Liver (tissue), 7 donors: ENCODE measurements at regions not wholly inside any gene's neighbourhood (a gene's known extent, or its start where the extent isn't known, plus 50 kb on each side); places are given as distances from the start of the nearest gene placed in this dataset.

ENCODE experiments used
- DNase-seq: peaks from one replicate; pipeline ENCODE4 v3.0.0-alpha.2; 2017; ENCODE audit warnings: low spot score
- H3K27ac ChIP-seq, 2 donors: one replicate each; pipeline ENCODE4 v1.7.0; 2013; ENCODE audit warnings: inconsistent platforms in 2 of 2, low read length in 2 of 2, control low read depth in 1 of 2, low read depth in 1 of 2, mild to moderate bottlenecking in 1 of 2
- H3K27me3 ChIP-seq, 4 donors: one replicate each; pipeline versions ENCODE4 v1.6.1 to v1.7.0; 2013; ENCODE audit warnings: low read length in 3 of 4, inconsistent platforms in 1 of 4, mild to moderate bottlenecking in 1 of 4, moderate library complexity in 1 of 4; ENCODE audit not compliant: control insufficient read depth in 4 of 4, insufficient read depth in 4 of 4
- H3K36me3 ChIP-seq, 4 donors: one replicate each; pipeline versions ENCODE4 v1.6.1 to v1.7.0; 2013; ENCODE audit warnings: low read length in 3 of 4, mild to moderate bottlenecking in 3 of 4, low read depth in 1 of 4, moderate library complexity in 1 of 4; ENCODE audit not compliant: control insufficient read depth in 4 of 4, insufficient read depth in 3 of 4
- H3K4me1 ChIP-seq, 4 donors: one replicate each; pipeline versions ENCODE4 v1.6.1 to v1.7.0; 2013; ENCODE audit warnings: low read length in 3 of 4, mild to moderate bottlenecking in 3 of 4, moderate library complexity in 1 of 4; ENCODE audit not compliant: control insufficient read depth in 4 of 4, insufficient read depth in 4 of 4
- H3K4me3 ChIP-seq, 3 donors: one replicate each; pipeline versions ENCODE4 v1.6.1 to v1.7.0; 2013; ENCODE audit warnings: low read length in 3 of 3, control low read depth in 1 of 3, low read depth in 1 of 3, mild to moderate bottlenecking in 1 of 3
- H3K9ac ChIP-seq, 2 donors: one replicate each; pipeline ENCODE4 v1.7.0; 2013; ENCODE audit warnings: low read length in 2 of 2, mild to moderate bottlenecking in 2 of 2, moderate library complexity in 2 of 2, control low read depth in 1 of 2, low read depth in 1 of 2
- H3K9me3 ChIP-seq, 4 donors: one replicate each; pipeline versions ENCODE4 v1.6.1 to v1.7.0; 2013; ENCODE audit warnings: low read length in 3 of 4; ENCODE audit not compliant: control insufficient read depth in 4 of 4
- ATF3 ChIP-seq: IDR thresholded peaks from 2 replicates; pipeline ENCODE4 v1.6.1; 2016; ENCODE audit warnings: antibody characterized with exemption
- EGR1 ChIP-seq, 2 donors: IDR thresholded peaks; 2 replicates each; pipeline ENCODE4 v1.6.1; 2016 to 2018; ENCODE audit warnings: antibody characterized with exemption in 2 of 2, low read depth in 2 of 2
- FOXA1 ChIP-seq: IDR thresholded peaks from 2 replicates; pipeline ENCODE4 v1.6.1; 2016; ENCODE audit warnings: antibody characterized with exemption
- FOXA2 ChIP-seq: IDR thresholded peaks from 2 replicates; pipeline ENCODE4 v1.6.1; 2016; ENCODE audit warnings: antibody characterized with exemption
- GABPA ChIP-seq, 2 donors: IDR thresholded peaks in 1 of 2; conservative IDR thresholded peaks in 1 of 2; 2 replicates each; pipeline ENCODE4 v1.6.1; 2016; ENCODE audit warnings: antibody characterized with exemption in 2 of 2, mild to moderate bottlenecking in 1 of 2, moderate library complexity in 1 of 2
- HNF4A ChIP-seq, 2 donors: conservative IDR thresholded peaks; 2 replicates each; pipeline ENCODE4 v1.6.1; 2016; ENCODE audit warnings: antibody characterized with exemption in 2 of 2, mild to moderate bottlenecking in 2 of 2
- HNF4G ChIP-seq: IDR thresholded peaks from 2 replicates; pipeline ENCODE4 v1.6.1; 2016; ENCODE audit warnings: antibody characterized with exemption
- JUND ChIP-seq, 2 donors: IDR thresholded peaks; 2 replicates each; pipeline ENCODE4 v1.6.1; 2016; ENCODE audit warnings: antibody characterized with exemption in 2 of 2
- NR2F2 ChIP-seq: IDR thresholded peaks from 2 replicates; pipeline ENCODE4 v1.6.1; 2016; ENCODE audit warnings: antibody characterized with exemption
- RAD21 ChIP-seq, 2 donors: IDR thresholded peaks; 2 replicates each; pipeline ENCODE4 v1.6.1; 2016; ENCODE audit warnings: antibody characterized with exemption in 2 of 2, mild to moderate bottlenecking in 2 of 2
- REST ChIP-seq: IDR thresholded peaks from 2 replicates; pipeline ENCODE4 v1.6.1; 2016; ENCODE audit warnings: antibody characterized with exemption, mild to moderate bottlenecking
- RXRA ChIP-seq, 2 donors: IDR thresholded peaks; 2 replicates each; pipeline ENCODE4 v1.6.1; 2017 to 2018; ENCODE audit warnings: antibody characterized with exemption in 2 of 2, mild to moderate bottlenecking in 1 of 2
- SP1 ChIP-seq: IDR thresholded peaks from 2 replicates; pipeline ENCODE4 v1.6.1; 2018; ENCODE audit warnings: antibody characterized with exemption, mild to moderate bottlenecking
- TAF1 ChIP-seq: conservative IDR thresholded peaks from 2 replicates; pipeline ENCODE4 v1.6.1; 2016; ENCODE audit warnings: antibody characterized with exemption, mild to moderate bottlenecking
- YY1 ChIP-seq: IDR thresholded peaks from 2 replicates; pipeline ENCODE4 v1.6.1; 2016; ENCODE audit warnings: antibody characterized with exemption, mild to moderate bottlenecking
- WGBS: extraction: QIAGEN DNeasy Blood & Tissue Kit; methylation state at CpG from one replicate; pipeline ENCODE4 v1.1.7; 2013; 5-methylcytosine and 5-hydroxymethylcytosine counted together
- TF ChIP-seq, protein P1 (sequence below): IDR thresholded peaks from 2 replicates; pipeline ENCODE4 v1.6.1; 2016; ENCODE audit warnings: antibody characterized with exemption
- TF ChIP-seq, protein P2 (sequence below): IDR thresholded peaks from 2 replicates; pipeline ENCODE4 v1.6.1; 2016; ENCODE audit warnings: antibody characterized with exemption
- donor health status: healthy.
- donor health status: healthy.
- donor health status: healthy.
- donor health status: healthy.

DNA sequence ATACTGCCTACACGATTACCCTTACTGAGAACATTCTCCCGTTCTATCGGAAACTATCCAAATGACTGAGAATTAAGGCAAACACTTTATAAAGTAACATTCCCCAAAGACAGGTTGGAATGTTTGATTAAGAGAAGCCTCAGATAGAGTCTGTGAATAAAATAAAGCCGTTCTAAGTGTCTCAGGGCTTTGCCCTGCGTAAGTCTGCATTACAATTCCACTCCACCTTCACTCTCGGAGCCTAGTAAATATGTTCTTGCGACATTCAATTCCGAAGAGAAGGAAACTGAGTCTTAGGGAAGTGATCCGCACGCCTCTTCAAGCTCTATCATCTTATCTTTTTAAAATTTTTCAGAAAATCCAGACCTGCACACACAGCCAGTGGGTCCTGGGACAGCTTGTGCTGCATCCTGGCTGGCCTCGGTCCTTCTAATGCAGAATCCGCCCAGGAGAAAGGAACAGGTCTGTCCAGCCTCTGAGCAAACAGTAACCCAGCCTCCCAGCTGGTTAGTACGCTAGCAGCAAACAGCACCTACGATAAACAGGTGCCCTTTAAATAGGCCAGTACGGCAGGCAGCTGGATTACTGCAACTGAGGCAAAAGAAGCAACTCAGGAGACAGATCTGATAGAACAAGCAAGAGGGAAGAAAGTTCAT is 254.1 kb upstream of the IRX3 start:
- Histone ChIP-seq H3K27me3 (peaks cover 0 to 6% (median 0%) of the 10 kb centered on the region in 4 donors), H3K4me1 (no peaks in the 10 kb centered on the region), H3K4me3 (no peak overlapping the region), H3K27ac (no peak overlapping the region), H3K9ac (no peak overlapping the region), H3K9me3 (no peaks in the 10 kb centered on the region), H3K36me3 (no peaks in the 10 kb centered on the region)
- no peak for DNase-seq
- TF ChIP-seq YY1: no peak
- no peak for TF ChIP-seq FOXA1
- TF ChIP-seq HNF4G: no peak
- no peak for TF ChIP-seq RXRA (IDR thresholded peaks at IDR 0.05)
- no peak for TF ChIP-seq JUND (IDR thresholded peaks at IDR 0.05)
- TF ChIP-seq, protein P1, sequence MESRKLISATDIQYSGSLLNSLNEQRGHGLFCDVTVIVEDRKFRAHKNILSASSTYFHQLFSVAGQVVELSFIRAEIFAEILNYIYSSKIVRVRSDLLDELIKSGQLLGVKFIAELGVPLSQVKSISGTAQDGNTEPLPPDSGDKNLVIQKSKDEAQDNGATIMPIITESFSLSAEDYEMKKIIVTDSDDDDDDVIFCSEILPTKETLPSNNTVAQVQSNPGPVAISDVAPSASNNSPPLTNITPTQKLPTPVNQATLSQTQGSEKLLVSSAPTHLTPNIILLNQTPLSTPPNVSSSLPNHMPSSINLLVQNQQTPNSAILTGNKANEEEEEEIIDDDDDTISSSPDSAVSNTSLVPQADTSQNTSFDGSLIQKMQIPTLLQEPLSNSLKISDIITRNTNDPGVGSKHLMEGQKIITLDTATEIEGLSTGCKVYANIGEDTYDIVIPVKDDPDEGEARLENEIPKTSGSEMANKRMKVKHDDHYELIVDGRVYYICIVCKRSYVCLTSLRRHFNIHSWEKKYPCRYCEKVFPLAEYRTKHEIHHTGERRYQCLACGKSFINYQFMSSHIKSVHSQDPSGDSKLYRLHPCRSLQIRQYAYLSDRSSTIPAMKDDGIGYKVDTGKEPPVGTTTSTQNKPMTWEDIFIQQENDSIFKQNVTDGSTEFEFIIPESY: no peak
- no peak for TF ChIP-seq GABPA (IDR thresholded peaks at IDR 0.05 in 1 of 2, conservative IDR thresholded peaks at IDR 0.05 in 1 of 2)
- no peak for TF ChIP-seq EGR1 (IDR thresholded peaks at IDR 0.05; ENCODE audit: low read depth in 2 of 2)
- TF ChIP-seq RAD21 (IDR thresholded peaks at IDR 0.05): no peak
- no peak for TF ChIP-seq FOXA2
- TF ChIP-seq, protein P2, sequence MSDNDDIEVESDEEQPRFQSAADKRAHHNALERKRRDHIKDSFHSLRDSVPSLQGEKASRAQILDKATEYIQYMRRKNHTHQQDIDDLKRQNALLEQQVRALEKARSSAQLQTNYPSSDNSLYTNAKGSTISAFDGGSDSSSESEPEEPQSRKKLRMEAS: no peak
- no peak for TF ChIP-seq ATF3
- TF ChIP-seq SP1: no peak
- WGBS: 64% methylated on average over 15 of the region's 15 CpGs

DNA sequence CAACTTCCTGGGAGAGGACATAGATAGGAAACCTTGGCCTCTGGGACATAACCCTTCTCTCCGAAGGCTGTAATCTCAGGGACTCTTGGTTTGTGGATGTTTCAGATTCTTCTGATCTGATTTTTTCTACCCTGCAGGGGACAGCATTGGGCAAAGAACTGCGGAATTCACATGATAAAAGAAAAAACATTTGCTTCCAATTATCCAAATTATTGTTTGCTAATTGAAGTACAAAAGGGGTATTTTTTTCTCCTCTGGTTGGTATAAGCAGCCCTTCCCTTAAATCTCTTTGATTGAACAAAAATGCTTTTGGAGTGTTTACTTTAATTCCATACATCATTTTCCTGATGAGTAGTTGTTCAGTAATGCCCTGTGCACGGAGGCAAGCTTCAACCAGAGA is 251.7 kb upstream of the IRX3 start:
- Histone ChIP-seq H3K27ac (no peak overlapping the region), H3K9ac (no peak overlapping the region), H3K4me1 (no peaks in the 10 kb centered on the region), H3K27me3 (peaks cover 0 to 6% (median 0%) of the 10 kb centered on the region in 4 donors), H3K4me3 (no peak overlapping the region), H3K9me3 (peaks cover under 1 to 4% (median 2%) of the 10 kb centered on the region in 4 donors), H3K36me3 (no peaks in the 10 kb centered on the region)
- WGBS: 53% methylated on average over 3 of the region's 3 CpGs
- TF ChIP-seq HNF4A (conservative IDR thresholded peaks at IDR 0.05) (no peak), RAD21 (IDR thresholded peaks at IDR 0.05) (peak in 1 of 2 donors; percentile 41)
- no peak for DNase-seq

DNA sequence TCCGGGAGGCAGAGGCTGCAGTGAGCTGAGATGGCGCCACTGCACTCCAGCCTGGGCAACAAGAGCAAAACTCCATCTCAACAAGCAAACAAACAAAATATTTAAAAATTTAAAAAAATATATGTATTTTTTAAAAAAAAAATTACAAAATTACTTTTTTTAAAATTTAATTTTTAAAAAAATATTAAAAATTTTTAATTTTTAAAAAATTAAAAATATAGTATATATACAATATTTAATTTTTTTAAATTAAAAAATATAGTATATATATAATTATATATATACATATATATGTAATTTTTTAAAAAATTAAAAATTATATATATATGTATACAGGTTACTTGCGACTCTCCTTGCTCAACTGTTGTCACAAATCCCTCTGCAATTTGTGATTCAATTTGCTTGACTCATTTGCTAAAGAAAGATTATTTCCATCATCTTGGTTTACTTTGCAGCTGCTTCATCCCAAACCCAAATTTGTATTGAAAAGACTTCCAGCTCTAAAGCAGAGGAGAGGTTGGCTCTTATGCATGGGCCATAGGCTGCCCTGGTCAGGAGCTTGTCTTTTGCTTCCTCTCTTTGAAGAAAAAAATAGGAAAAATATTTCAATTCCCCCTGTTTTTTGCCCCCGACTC is 247.4 kb upstream of the IRX3 start:
- no peak for DNase-seq
- Histone ChIP-seq H3K4me3 (no peak overlapping the region), H3K4me1 (no peaks in the 10 kb centered on the region), H3K9me3 (peaks cover 11 to 24% (median 14%) of the 10 kb centered on the region in 4 donors), H3K27ac (no peak overlapping the region), H3K27me3 (no peaks in the 10 kb centered on the region), H3K36me3 (no peaks in the 10 kb centered on the region), H3K9ac (no peak overlapping the region)
- TF ChIP-seq TAF1: no peak
- TF ChIP-seq JUND (IDR thresholded peaks at IDR 0.05): no peak
- no peak for TF ChIP-seq NR2F2
- TF ChIP-seq EGR1 (IDR thresholded peaks at IDR 0.05; ENCODE audit: low read depth in 2 of 2): no peak
- TF ChIP-seq ATF3: no peak
- no peak for TF ChIP-seq HNF4G
- no peak for TF ChIP-seq RAD21 (IDR thresholded peaks at IDR 0.05)
- TF ChIP-seq, protein P1: no peak
- no peak for TF ChIP-seq RXRA (IDR thresholded peaks at IDR 0.05)
- TF ChIP-seq, protein P2: no peak
- TF ChIP-seq REST: no peak
- TF ChIP-seq SP1: no peak
- 92% methylated on average over 4 of the region's 4 CpGs for WGBS
